HG03108 (cell line): ENCODE measurements at regions not wholly inside any gene's neighbourhood (a gene's known extent, or its start where the extent isn't known, plus 50 kb on each side); places are given as distances from the start of the nearest gene placed in this dataset.

Experiments
- ATAC-seq: cut with Tn5 transposase; IDR thresholded peaks from one replicate; pipeline ENCODE4 v1.9.1; 2021; ENCODE audit warnings: moderate library complexity; ENCODE audit not compliant: unreplicated experiment

GRCh38 chr12:90064852-90065801 lies 356.5 kb upstream of the ATP2B1 start:
- no peak for ATAC-seq

GRCh38 chr12:90062799-90063198 lies 354.2 kb upstream of the ATP2B1 start:
- no peak for ATAC-seq

- no peak for ATAC-seq
Measured at GRCh38 chr12:90061809-90062208, 353.2 kb upstream of the ATP2B1 start.

GRCh38 chr12:90060031-90060430 lies 351.4 kb upstream of the ATP2B1 start:
- ATAC-seq, result no peak

DNA sequence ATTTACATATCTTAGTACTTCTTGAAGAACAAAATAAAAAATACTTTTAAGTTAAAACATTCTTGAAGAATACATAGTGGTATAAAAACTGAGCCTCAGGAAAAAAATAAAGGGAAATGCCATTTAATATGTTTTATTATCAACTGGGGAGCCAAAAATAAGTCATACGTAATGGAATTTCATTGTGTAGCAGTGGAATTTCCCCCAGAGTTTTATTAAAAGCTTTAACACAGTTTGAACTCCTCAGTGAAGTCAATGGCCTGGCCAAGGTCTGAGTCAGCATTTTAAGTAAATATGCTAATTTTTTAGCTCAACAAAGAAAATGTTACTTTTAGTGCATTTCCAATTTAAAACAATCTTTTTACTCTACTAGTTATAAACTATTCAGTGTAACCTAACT lies 350.1 kb upstream of the ATP2B1 start:
- ATAC-seq, result no peak

- no peak for ATAC-seq
Measured at GRCh38 chr12:90055071-90055470, 346.4 kb upstream of the ATP2B1 start.

DNA sequence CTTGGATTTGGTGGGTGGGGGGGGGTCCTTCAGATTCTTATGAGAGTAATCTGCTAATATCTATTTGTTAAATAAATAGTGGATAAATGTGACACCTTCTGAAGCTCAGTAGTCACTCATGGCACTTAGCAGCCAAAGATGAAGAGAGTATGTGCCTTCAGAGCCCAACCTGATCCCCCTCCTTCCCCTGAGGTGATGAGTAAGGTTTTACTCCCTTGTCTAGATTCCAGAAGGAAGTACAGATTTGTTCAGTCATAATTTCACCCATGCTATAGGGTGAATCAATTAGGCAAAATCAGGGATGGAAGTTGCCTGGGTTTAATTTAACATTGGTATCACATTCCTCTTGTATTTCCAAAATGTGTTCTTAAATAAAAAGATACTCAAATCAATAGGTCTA lies 340.3 kb upstream of the ATP2B1 start:
- no peak for ATAC-seq

- no peak for ATAC-seq
Measured at GRCh38 chr12:90045559-90045958, 336.9 kb upstream of the ATP2B1 start.

DNA sequence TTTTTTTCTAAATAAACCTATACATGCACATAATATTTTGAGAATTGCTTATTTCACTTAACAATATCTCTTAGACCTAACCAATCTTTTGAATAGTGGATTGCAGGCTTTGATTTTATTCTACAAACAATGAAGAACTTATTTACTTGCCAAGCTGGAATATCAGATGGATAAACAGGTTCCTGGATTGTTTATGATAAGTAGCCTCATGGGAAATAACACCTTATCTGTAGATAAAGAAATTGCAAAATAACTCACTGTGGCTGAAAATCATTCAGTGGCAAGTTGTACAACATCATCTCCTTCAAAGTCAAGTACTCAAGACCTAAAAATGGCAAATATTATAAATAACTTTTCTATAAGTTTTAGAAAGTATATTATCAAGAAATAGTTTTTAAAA lies 335.4 kb upstream of the ATP2B1 start:
- no peak for ATAC-seq

DNA sequence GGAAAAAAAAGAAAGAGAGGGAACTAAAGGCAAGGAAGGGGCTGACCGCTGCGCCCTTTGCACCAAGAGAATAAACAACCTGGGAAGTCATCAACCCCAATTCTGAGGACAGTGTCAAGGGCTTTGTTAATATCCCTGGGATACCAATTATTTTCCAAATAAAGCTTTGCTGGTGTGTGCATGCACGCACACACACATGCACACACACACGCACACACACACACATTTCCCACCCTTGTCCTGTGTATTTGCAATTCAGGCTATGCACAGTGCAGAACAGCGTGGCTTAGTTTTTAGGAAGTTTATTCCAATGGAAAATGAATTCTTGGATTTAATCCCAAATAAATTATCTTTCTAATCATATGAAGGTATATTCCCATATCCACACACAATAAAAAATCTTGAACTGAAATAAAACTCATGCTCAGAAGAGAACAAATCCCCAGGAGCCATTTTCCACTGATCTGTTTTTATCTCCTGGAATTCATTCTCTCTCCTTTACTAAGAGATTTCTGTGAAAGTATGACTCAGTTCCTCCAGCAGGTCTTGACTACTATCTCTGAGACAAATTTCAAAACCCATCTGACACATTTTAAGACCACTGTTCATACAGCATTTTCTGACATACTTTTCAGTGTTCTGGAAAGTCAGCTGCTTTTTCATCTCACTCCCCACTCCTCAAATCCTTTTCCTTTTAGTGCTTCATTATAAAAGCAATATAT lies 334.4 kb upstream of the ATP2B1 start:
- ATAC-seq, result no peak

DNA sequence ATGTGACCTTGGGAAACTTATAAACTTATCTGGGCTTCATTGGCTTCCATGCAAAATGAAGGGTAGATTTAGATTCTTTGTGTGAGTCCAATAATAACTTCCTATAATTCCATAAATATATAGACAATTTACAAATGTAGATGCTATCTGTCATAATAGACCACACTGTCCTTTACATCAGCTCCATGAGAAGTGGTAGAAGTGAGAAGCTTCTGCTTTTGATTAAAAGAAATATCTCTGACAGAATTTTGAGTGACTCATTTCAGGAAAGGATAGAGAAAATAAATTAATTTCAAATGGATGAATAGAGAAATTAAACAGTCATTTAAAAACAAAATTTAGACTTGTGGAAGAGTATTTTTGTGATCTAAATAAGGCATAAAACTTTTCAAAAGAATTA lies 329.7 kb upstream of the ATP2B1 start:
- ATAC-seq, result no peak

DNA sequence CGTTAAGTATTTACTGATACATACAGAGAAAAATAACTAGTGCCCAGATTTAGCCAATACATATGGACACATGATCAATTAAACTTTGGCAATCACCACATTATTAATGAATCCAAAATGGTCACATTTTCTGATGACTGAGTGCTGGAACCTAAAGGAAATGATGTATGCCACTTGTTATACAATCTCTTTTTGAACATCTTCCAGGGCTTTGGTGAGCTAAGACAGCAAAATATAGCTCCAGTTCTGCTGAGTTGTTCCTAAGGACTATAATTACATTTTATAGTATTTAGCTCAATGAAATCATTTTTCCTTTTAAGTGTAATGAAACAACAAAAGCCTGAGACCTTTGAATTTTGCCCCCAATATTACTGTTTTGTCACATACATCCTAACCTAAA lies 329.1 kb upstream of the ATP2B1 start:
- ATAC-seq, result no peak

DNA sequence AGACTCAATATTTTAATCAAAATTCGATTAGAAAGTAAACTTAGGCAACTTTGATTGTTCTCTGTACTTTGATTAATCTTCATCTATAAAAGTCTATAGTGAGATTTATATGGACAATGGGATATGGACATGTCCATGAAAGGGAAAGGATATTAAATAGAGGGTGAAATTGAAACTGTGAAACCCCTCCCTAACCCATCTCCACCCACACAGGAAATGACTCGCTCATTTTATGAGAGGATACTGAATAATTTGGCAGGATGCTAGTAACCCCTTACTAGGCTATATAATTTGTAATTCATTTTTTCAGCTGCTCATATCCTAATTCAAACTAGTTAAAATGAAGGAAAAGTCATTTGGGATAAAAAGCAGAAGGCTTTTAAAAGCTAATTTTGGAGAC lies 328.0 kb upstream of the ATP2B1 start:
- ATAC-seq, result no peak

GRCh38 chr12:90030726-90031125 lies 322.1 kb upstream of the ATP2B1 start:
- ATAC-seq, result no peak

DNA sequence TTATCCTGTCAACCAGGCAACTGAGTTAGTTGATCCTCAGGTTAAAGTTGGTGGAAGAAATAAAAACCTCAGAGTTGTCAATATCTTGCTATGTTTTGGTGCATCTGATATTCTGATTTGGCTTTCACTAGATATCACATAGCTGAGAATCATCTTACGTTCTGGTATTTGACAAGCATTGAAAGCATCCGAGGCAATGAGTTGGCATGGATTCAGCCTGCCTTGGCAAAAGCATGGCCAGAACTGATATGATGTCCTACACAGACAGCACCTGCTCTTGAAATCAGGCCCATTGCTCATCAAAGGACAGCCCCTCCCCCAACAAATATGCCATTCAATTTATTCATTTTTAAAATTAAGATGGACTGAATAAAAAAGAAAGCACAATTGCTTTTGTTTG lies 320.7 kb upstream of the ATP2B1 start:
- no peak for ATAC-seq

DNA sequence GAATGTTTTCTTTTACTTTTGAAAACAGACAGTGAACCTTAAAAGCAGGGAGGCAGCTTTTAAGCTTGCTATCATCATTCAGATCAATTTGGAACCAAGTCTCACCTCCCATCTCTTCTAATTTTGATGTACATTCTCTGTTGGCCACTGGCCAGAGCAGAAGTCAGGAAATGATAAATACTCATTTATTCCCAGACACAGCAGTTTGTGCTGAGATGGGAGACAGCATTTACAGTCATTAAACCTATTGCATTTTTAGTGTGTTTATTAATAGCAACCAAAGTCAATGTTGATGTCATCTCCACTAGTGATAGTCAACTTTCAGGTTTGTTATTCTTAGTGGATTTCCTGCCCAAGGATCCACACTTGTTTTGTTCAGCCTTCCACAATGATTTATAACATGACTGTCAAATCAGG lies 320.0 kb upstream of the ATP2B1 start:
- ATAC-seq, result no peak

DNA sequence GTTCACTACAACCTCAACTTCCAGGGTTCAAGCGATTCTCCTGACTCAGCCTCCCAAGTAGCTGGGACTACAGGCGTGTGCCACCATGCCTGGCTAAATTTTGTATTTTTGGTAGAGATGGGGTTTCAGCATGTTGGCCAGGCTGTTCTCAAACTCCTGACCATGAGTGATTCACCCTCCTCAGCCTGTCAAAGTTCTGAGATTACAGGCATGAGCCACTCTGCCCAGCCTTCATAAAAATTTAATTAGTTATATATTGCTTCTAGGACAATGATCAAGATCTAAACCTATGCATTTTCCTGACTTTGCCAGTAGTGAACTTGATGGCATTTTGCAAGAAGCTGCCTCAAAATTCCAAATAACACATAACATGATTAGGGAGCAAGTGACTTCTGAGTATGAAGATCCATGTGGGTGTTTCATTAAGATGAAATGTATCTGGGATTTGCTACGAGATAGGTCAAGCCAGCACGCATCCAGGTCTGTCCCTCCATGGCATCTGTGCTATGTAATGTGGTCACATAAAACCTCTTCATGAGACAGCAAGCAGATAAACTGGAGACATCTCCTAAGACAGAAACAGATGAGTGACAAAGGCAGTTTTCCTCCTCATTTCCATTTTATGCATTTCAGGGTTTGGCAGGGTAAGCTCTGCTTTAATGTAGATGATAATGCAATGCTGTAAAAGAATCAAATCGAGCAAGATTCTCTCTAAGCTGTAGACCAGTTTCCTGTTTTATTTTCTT lies 319.4 kb upstream of the ATP2B1 start:
- no peak for ATAC-seq

- no peak for ATAC-seq
Measured at GRCh38 chr12:90027041-90027440, 318.4 kb upstream of the ATP2B1 start.

DNA sequence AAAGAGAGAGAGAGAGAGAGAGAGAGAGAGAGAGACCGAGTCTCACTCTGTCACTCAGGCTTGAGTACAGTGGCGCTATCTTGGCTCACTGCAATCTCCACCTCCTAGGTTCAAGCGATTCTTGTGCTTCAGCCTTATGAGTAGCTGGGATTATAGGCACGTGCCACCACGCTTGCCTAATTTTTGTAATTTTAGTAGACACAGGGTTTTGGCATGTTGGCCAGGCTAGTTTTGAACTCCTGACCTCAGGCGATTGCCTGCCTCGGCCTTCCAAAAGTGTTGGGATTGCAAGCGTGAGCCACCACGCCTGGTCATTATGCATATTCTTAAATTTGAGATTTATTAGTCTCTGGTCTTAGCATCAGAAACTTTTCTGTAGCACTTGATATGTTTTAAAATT lies 317.9 kb upstream of the ATP2B1 start:
- ATAC-seq, result no peak

GRCh38 chr12:90024262-90024661 lies 315.6 kb upstream of the ATP2B1 start:
- ATAC-seq, result no peak

- no peak for ATAC-seq
Measured at GRCh38 chr12:90023207-90023900, 314.7 kb upstream of the ATP2B1 start.
